H9 (cell line): ENCODE measurements at regions not wholly inside any gene's neighbourhood (a gene's known extent, or its start where the extent isn't known, plus 50 kb on each side); places are given as distances from the start of the nearest gene placed in this dataset.

Experiments
- DNase-seq: peaks from one replicate; pipeline ENCODE4 v3.0.0-alpha.2; 2017
- H2AFZ ChIP-seq: one replicate; pipeline ENCODE4 v1.6.1; 2013; ENCODE audit warnings: mild to moderate bottlenecking, low read length, control low read depth, moderate library complexity
- H2AK5ac ChIP-seq: 2 replicates; pipeline ENCODE4 v1.6.1; 2013; ENCODE audit warnings: low read length, control low read depth, mixed read lengths; ENCODE audit not compliant: insufficient read length
- H2BK120ac ChIP-seq: one replicate; pipeline ENCODE4 v1.6.1; 2013; ENCODE audit warnings: low read depth, mild to moderate bottlenecking, low read length, control low read depth, inconsistent platforms; ENCODE audit not compliant: poor library complexity, severe bottlenecking
- H2BK12ac ChIP-seq: 2 replicates; pipeline ENCODE4 v1.6.1; 2013; ENCODE audit warnings: low read length, control low read depth, mixed read lengths, low read depth; ENCODE audit not compliant: insufficient read length
- H2BK15ac ChIP-seq: 2 replicates; pipeline ENCODE4 v1.6.1; 2013; ENCODE audit warnings: low read depth, low read length, control low read depth
- H2BK20ac ChIP-seq: one replicate; pipeline ENCODE4 v1.6.1; 2013; ENCODE audit warnings: low read depth, mild to moderate bottlenecking, low read length, control low read depth, inconsistent platforms; ENCODE audit not compliant: poor library complexity, severe bottlenecking
- H2BK5ac ChIP-seq: 2 replicates; pipeline ENCODE4 v1.6.1; 2013; ENCODE audit warnings: low read length, control low read depth, mixed read lengths; ENCODE audit not compliant: insufficient read length
- H3K14ac ChIP-seq: 2 replicates; pipeline ENCODE4 v1.6.1; 2013; ENCODE audit warnings: low read length, control low read depth; ENCODE audit not compliant: insufficient read depth
- H3K18ac ChIP-seq: 2 replicates; pipeline ENCODE4 v1.6.1; 2013; ENCODE audit warnings: low read depth, mild to moderate bottlenecking, mixed read lengths, low read length, control low read depth; ENCODE audit not compliant: insufficient read length
- H3K23ac ChIP-seq: 2 replicates; pipeline ENCODE4 v1.6.1; 2013; ENCODE audit warnings: low read length, control low read depth, mixed read lengths, low read depth; ENCODE audit not compliant: insufficient read length
- H3K23me2 ChIP-seq: 2 replicates; pipeline ENCODE4 v1.6.1; 2013; ENCODE audit warnings: low read depth, mild to moderate bottlenecking, mixed read lengths, low read length, control low read depth; ENCODE audit not compliant: insufficient read length, poor library complexity, severe bottlenecking
- H3K27ac ChIP-seq: 2 replicates; pipeline ENCODE4 v1.5.1; 2013; ENCODE audit warnings: low read length, control low read depth, mixed read lengths, low read depth; ENCODE audit not compliant: insufficient read length
- H3K27me3 ChIP-seq: 2 replicates; pipeline ENCODE4 v1.6.1; 2013; ENCODE audit warnings: low read length, control low read depth, inconsistent platforms; ENCODE audit not compliant: insufficient read depth
- H3K4ac ChIP-seq: 2 replicates; pipeline ENCODE4 v1.6.1; 2013; ENCODE audit warnings: low read depth, mild to moderate bottlenecking, control low read depth, inconsistent platforms, low read length, moderate library complexity
- H3K4me1 ChIP-seq: 2 replicates; pipeline ENCODE4 v1.6.1; 2013; ENCODE audit warnings: low read length, control low read depth, inconsistent platforms; ENCODE audit not compliant: insufficient read depth
- H3K4me2 ChIP-seq: 2 replicates; pipeline ENCODE4 v1.6.1; 2013; ENCODE audit warnings: low read length, control low read depth, mixed read lengths; ENCODE audit not compliant: insufficient read length, insufficient read depth
- H3K56ac ChIP-seq: 2 replicates; pipeline ENCODE4 v1.6.1; 2013; ENCODE audit warnings: low read depth, mild to moderate bottlenecking, mixed read lengths, low read length, control low read depth; ENCODE audit not compliant: insufficient read length
- H3K79me1 ChIP-seq: 2 replicates; pipeline ENCODE4 v1.6.1; 2013; ENCODE audit warnings: low read depth, mild to moderate bottlenecking, moderate library complexity, low read length, control low read depth, inconsistent platforms; ENCODE audit not compliant: insufficient read depth, poor library complexity, severe bottlenecking
- H3K79me2 ChIP-seq: 2 replicates; pipeline ENCODE4 v1.6.1; 2013; ENCODE audit warnings: low read length, control low read depth, inconsistent platforms; ENCODE audit not compliant: insufficient read depth
- H3K9ac ChIP-seq: 2 replicates; pipeline ENCODE4 v1.6.1; 2013; ENCODE audit warnings: low read length, control low read depth, mixed read lengths; ENCODE audit not compliant: insufficient read length; ENCODE audit errors: extremely low read depth
- H3K9me3 ChIP-seq: one replicate; pipeline ENCODE4 v1.6.1; 2013; ENCODE audit warnings: low read depth, low read length, inconsistent platforms; ENCODE audit not compliant: control insufficient read depth
- H3T11ph ChIP-seq: one replicate; pipeline ENCODE4 v1.6.1; 2013; ENCODE audit warnings: mild to moderate bottlenecking, low read length, control low read depth, inconsistent platforms
- H4K20me1 ChIP-seq: one replicate; pipeline ENCODE4 v1.6.1; 2013; ENCODE audit not compliant: control insufficient read depth, insufficient read length, insufficient read depth
- H4K5ac ChIP-seq: 2 replicates; pipeline ENCODE4 v1.6.1; 2013; ENCODE audit warnings: low read depth, mild to moderate bottlenecking, mixed read lengths, low read length, control low read depth; ENCODE audit not compliant: insufficient read length
- H4K8ac ChIP-seq: replicated peaks from 2 replicates; pipeline ENCODE4 v1.6.1; 2013; ENCODE audit warnings: low read length, control low read depth, mixed read lengths, low read depth; ENCODE audit not compliant: insufficient read length
- H4K91ac ChIP-seq: 2 replicates; pipeline ENCODE4 v1.6.1; 2013; ENCODE audit warnings: low read depth, mild to moderate bottlenecking, moderate library complexity, mixed read lengths, low read length, control low read depth; ENCODE audit not compliant: insufficient read length
- H3K27ac Mint-ChIP-seq, 3 experiments: 2 replicates in 2 of 3; 3 replicates in 1 of 3; pipeline ENCODE4 v1.8.0; 2020 to 2021; ENCODE audit warnings: mixed read lengths in 3 of 3, mild to moderate bottlenecking in 1 of 3, moderate library complexity in 1 of 3
- H3K27me3 Mint-ChIP-seq: 2 replicates; pipeline ENCODE4 v1.8.0; 2021; ENCODE audit warnings: low read depth, mild to moderate bottlenecking, moderate library complexity, mixed read lengths
- H3K36me3 Mint-ChIP-seq, 3 experiments: 2 replicates in 2 of 3; 3 replicates in 1 of 3; pipeline ENCODE4 v1.8.0; 2020 to 2021; ENCODE audit warnings: low read depth in 3 of 3, mixed read lengths in 3 of 3; ENCODE audit not compliant: insufficient read depth in 1 of 3
- H3K4me1 Mint-ChIP-seq, 2 experiments: 2 replicates each; pipeline ENCODE4 v1.8.0; 2020; ENCODE audit warnings: mixed read lengths in 2 of 2
- H3K4me3 Mint-ChIP-seq, 2 experiments: 2 replicates in 1 of 2; 3 replicates in 1 of 2; pipeline ENCODE4 v1.8.0; 2020 to 2021; ENCODE audit warnings: mild to moderate bottlenecking in 2 of 2, mixed read lengths in 2 of 2, moderate library complexity in 1 of 2
- H3K9me3 Mint-ChIP-seq, 2 experiments: 2 replicates in 1 of 2; 3 replicates in 1 of 2; pipeline ENCODE4 v1.8.0; 2020; ENCODE audit warnings: mild to moderate bottlenecking in 2 of 2, mixed read lengths in 2 of 2, moderate library complexity in 1 of 2
- WGBS: extraction: QIAGEN DNeasy Blood & Tissue Kit; methylation state at CpG from one replicate; pipeline ENCODE4 v1.1.7; 2013; ENCODE audit warnings: missing lambda C conversion rate, low lambda C conversion rate, mixed read lengths; ENCODE audit not compliant: insufficient read length; ENCODE audit errors: extremely low coverage; 5-methylcytosine and 5-hydroxymethylcytosine counted together
- TF ChIP-seq, protein P1 (sequence below): fragments of 200-600 bp; sonication (generic); conservative IDR thresholded peaks from 3 replicates; pipeline ENCODE4 v1.8.0; 2021; ENCODE audit warnings: antibody characterized with exemption, mild to moderate bottlenecking

DNA sequence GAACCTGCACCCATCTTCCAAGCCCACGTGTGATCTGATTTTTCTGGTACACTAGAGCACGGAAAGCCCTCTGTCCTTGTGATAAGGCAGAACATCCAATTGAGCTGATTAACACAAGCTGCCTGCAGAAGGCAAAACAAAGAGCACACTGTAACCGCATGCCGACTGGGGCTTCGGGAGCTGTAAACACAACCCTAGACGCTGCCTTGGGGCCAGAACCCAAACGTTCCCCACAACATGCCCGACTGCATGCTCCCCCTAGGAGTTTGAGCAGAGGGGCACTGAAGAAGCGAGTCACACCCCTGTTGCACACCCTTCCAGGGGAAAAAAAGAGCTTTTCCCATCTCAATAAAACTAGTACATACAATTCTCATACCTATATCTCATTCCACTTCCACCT is 470.7 kb downstream of the HTR1B start:
- TF ChIP-seq, protein P1, sequence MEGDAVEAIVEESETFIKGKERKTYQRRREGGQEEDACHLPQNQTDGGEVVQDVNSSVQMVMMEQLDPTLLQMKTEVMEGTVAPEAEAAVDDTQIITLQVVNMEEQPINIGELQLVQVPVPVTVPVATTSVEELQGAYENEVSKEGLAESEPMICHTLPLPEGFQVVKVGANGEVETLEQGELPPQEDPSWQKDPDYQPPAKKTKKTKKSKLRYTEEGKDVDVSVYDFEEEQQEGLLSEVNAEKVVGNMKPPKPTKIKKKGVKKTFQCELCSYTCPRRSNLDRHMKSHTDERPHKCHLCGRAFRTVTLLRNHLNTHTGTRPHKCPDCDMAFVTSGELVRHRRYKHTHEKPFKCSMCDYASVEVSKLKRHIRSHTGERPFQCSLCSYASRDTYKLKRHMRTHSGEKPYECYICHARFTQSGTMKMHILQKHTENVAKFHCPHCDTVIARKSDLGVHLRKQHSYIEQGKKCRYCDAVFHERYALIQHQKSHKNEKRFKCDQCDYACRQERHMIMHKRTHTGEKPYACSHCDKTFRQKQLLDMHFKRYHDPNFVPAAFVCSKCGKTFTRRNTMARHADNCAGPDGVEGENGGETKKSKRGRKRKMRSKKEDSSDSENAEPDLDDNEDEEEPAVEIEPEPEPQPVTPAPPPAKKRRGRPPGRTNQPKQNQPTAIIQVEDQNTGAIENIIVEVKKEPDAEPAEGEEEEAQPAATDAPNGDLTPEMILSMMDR: peak; percentile 29; the same call in 2 of the 3 replicates
- Histone ChIP-seq H3K4me1 (no peaks in the 10 kb centered on the region), H4K5ac (no peak overlapping the region), H3K4me2 (no peak overlapping the region), H3K27ac (no peak overlapping the region), H4K20me1 (no peaks in the 10 kb centered on the region), H3K79me1 (no peaks in the 10 kb centered on the region), H2BK120ac (no peak overlapping the region), H2BK15ac (no peak overlapping the region), H3K27me3 (no peaks in the 10 kb centered on the region), H3K23me2 (no peaks in the 10 kb centered on the region), H4K91ac (no peak overlapping the region), H3K23ac (no peak overlapping the region), H3K14ac (no peak overlapping the region), H2BK5ac (no peak overlapping the region), H3K56ac (no peak overlapping the region), H4K8ac (no peak overlapping the region), H2BK20ac (no peak overlapping the region), H3K9ac (no peak overlapping the region), H3T11ph (no peak overlapping the region), H2AK5ac (no peak overlapping the region), H3K9me3 (peaks cover 6% of the 10 kb centered on the region), H3K4ac (no peak overlapping the region), H3K79me2 (no peaks in the 10 kb centered on the region; the same call in 1 of the 2 replicates), H2BK12ac (no peak overlapping the region), H2AFZ (no peak overlapping the region), H3K18ac (no peak overlapping the region)
- Mint-ChIP-seq H3K27me3 (no peaks in the 10 kb centered on the region; the same call in 1 of the 2 replicates), H3K4me3 (no peak overlapping the region), H3K9me3 (peaks cover 0 to 4% of the 10 kb centered on the region in 2 experiments; a peak in 3 of 5 replicates), H3K36me3 (peaks cover 0 to 5% (median 0%) of the 10 kb centered on the region in 3 experiments; a peak in 2 of 7 replicates), H3K4me1 (no peaks in the 10 kb centered on the region), H3K27ac (no peak overlapping the region)
- DNase-seq: no peak
- WGBS: no CpG with 5 or more reads among the region's 9 CpGs
